Memory B cell (primary cell): ENCODE measurements at regions not wholly inside any gene's neighbourhood (a gene's known extent, or its start where the extent isn't known, plus 50 kb on each side); places are given as distances from the start of the nearest gene placed in this dataset.
A peak's percentile ranks its signal among the peaks of the same experiment; 100 is the strongest.

Source experiments
- ATAC-seq: fragments of 150-1000 bp; cut with Tn5 transposase; 2 replicates; pipeline ENCODE4 v1.10.0; 2021; ENCODE audit warnings: low read depth, mild to moderate bottlenecking, moderate library complexity
- DNase-seq, 2 donors: peaks; one replicate each; pipeline ENCODE4 v3.0.0; 2022; ENCODE audit warnings: low spot score in 2 of 2
- H3K27ac Mint-ChIP-seq: one replicate; pipeline ENCODE4 v1.8.0; 2022; ENCODE audit warnings: mild to moderate bottlenecking, moderate library complexity, mixed read lengths
- H3K27me3 Mint-ChIP-seq: one replicate; pipeline ENCODE4 v1.8.0; 2022; ENCODE audit warnings: mixed read lengths
- H3K36me3 Mint-ChIP-seq: one replicate; pipeline ENCODE4 v1.8.0; 2022; ENCODE audit warnings: mild to moderate bottlenecking, mixed read lengths
- H3K4me1 Mint-ChIP-seq: one replicate; pipeline ENCODE4 v1.8.0; 2022; ENCODE audit warnings: mixed read lengths
- H3K4me3 Mint-ChIP-seq: one replicate; pipeline ENCODE4 v1.8.0; 2022; ENCODE audit warnings: mild to moderate bottlenecking, moderate library complexity, mixed read lengths
- H3K9me3 Mint-ChIP-seq: one replicate; pipeline ENCODE4 v1.8.0; 2022; ENCODE audit warnings: mixed read lengths

DNA sequence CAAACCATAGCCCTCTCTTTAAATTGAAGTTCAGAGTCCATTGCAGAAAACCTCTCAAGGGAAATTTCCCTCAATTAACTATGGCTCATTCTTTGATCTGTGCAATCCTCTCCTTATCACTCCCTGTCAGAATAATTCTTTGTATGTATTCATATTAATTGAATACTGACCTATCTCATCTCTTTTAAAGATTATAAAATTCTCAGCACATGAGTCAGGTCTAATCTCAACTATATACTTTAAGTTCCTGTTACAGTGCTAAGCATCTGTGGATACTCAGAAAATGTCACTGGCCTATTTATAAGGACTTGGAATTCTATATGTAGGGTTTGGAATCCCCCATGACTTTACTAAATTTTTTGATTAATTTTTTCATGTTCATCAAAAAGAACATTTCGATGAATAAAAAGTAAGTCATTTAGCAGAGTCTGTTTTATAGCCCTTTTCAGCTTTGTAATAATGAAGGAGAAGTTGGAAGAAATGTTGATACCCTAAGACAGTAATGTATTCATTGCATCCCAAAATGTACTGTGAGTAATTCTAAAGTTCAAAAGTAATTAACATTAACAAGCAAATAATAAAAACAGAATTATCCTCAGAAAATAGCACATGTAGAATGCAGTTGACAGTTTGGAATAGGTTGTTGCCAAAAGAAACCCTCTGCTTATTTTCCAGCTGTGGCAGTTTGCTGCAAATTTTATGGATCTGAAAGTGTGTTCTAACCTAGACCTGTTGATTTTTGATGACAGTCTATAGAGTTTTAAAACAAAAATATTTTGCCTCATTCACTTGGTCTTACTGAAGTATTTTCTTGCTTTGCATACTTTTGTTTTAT, 503.4 kb upstream of the CBLB start:
- Mint-ChIP-seq H3K4me1 (peaks cover 2% of the 10 kb centered on the region), H3K36me3 (no peaks in the 10 kb centered on the region), H3K4me3 (no peak overlapping the region), H3K9me3 (no peaks in the 10 kb centered on the region), H3K27ac (no peak overlapping the region), H3K27me3 (no peaks in the 10 kb centered on the region)
- ATAC-seq (no peak), DNase-seq (no peak)

DNA sequence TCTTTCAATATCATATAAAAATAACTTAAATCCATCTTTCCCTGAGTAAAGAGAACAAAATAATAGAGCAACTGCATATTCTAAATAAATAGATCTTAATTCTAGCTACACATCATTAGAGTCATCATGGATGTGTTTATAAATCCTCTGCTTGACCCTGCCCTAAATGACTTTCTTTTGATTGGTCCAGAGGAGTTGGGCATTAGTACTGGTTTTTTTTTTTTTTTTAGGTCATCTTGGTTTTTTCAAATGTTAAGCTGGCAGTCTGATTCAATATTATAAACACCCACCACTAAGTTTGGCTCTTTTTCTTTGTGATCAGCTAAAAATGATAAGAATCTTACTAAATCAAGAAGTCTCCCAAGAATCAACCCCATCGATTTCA, 504.0 kb upstream of the CBLB start:
- Mint-ChIP-seq H3K27ac (no peak overlapping the region), H3K27me3 (no peaks in the 10 kb centered on the region), H3K4me1 (peaks cover 4% of the 10 kb centered on the region), H3K36me3 (no peaks in the 10 kb centered on the region), H3K4me3 (no peak overlapping the region), H3K9me3 (no peaks in the 10 kb centered on the region)
- ATAC-seq (no peak), DNase-seq (no peak)

DNA sequence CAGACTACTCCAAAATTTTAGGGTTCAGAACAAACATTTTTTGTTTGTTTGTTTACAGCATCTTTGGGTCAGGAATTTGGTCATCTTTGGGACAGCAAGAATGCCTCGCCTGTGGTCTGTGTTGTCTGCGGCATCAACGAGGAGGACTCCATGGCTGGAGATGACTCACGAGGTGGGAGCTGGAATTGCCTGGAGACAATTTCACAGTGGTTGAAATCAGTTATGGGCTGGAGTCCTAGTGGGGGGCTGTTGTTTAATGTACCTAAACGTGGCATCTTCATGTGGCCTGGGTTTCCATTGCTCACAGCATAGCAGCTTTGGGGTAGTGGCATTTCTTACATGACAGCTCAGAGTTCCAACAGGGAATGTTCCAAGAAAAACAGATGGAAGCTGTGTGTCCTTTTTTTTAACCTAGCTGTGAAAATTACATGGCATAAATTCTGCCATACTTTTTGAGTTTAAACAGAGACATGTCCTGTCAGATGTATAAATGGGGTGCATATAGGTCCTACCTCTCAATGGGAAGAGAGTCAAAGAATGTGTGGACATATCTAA, 507.3 kb upstream of the CBLB start:
- DNase-seq (no peak), ATAC-seq (no peak)
- no peaks in the 10 kb centered on the region for H3K9me3 Mint-ChIP-seq
- H3K27ac Mint-ChIP-seq, result no peak overlapping the region
- H3K4me3 Mint-ChIP-seq, result no peak overlapping the region
- H3K4me1 Mint-ChIP-seq, result peaks cover 4% of the 10 kb centered on the region
- no peaks in the 10 kb centered on the region for H3K27me3 Mint-ChIP-seq
- H3K36me3 Mint-ChIP-seq, result no peaks in the 10 kb centered on the region

DNA sequence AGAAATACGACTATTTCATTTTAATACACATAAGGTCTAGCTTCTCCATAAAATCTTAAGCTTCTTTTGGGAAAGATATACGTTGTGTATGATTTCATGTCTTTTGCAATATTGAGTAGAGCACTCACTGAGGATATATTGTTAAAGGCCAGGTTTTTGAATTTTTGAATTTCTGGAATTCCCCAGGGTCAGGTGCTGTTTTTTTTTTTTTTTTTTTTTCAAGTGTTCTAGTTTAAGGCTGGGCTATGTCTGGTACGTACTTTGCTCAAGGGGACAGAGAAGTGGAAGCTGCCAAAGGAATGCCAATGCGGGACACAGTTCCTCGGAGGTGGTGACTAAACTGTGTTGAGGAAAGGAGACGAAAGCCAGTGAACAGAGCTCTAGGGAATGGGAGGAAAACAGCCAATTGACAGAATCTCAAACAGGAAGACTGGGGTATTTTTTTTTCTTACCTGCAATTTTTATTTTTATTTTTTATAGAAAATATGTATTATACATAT, 510.5 kb upstream of the CBLB start:
- H3K4me1 Mint-ChIP-seq, result peaks cover 4% of the 10 kb centered on the region
- DNase-seq (no peak), ATAC-seq (no peak)
- no peaks in the 10 kb centered on the region for H3K36me3 Mint-ChIP-seq
- no peak overlapping the region for H3K27ac Mint-ChIP-seq
- no peaks in the 10 kb centered on the region for H3K27me3 Mint-ChIP-seq
- H3K9me3 Mint-ChIP-seq, result no peaks in the 10 kb centered on the region
- no peak overlapping the region for H3K4me3 Mint-ChIP-seq

DNA sequence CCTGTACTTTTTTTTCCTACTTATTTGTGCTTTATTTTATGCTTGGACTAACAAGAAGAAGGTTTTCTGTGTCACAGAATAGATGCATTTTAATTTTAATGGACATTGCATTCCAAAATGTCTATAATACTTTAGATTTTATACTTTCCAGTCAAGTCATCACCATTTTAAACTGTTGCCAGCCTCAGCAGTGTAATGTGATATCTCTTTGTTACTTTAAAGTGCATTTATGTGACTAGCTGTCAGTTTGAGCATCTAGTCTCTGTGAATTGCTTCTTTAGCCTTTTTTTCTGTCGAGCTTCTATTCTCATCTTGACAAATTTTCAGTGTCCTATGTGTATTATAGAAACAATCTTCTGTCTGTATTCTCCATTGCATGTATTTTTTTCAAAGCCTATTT, 511.4 kb upstream of the CBLB start:
- H3K4me3 Mint-ChIP-seq, result no peak overlapping the region
- DNase-seq, result no peak
- H3K36me3 Mint-ChIP-seq, result no peaks in the 10 kb centered on the region
- no peak for ATAC-seq
- H3K27ac Mint-ChIP-seq, result no peak overlapping the region
- no peaks in the 10 kb centered on the region for H3K27me3 Mint-ChIP-seq
- H3K9me3 Mint-ChIP-seq, result no peaks in the 10 kb centered on the region
- peaks cover 4% of the 10 kb centered on the region for H3K4me1 Mint-ChIP-seq

DNA sequence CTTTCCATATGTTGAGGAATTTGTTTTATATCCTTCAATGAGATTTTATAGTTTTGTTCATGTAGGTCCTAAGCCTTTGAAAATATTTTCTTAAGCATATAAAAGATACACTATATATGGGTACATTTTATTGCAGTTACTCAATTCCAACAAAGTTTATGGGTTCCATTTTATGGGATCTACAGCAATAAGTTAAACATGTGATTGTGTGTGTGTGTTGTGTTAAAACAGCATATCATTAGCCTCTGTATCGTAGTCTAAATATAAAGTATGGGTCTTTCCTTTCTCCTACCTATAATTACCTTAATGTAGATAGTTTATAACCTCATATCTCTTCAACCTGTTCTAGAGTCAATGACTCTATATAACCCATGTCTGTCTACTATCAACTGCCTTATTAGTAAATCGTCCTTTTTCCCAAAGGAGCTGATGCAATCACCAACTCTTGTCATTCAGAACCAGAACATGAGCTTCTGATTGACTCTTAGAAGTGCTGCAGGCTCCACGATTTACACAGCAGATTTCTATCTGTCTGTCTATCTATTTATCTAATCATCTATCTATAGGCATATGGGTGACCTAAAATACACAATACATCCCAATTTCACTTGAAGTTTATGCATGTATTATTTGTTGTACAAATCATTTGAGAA, 512.6 kb upstream of the CBLB start:
- peaks cover 2% of the 10 kb centered on the region for H3K36me3 Mint-ChIP-seq
- peaks cover 8% of the 10 kb centered on the region for H3K4me1 Mint-ChIP-seq
- H3K27ac Mint-ChIP-seq, result no peak overlapping the region
- peaks cover 4% of the 10 kb centered on the region for H3K9me3 Mint-ChIP-seq
- no peak for DNase-seq
- no peak for ATAC-seq
- H3K4me3 Mint-ChIP-seq, result no peak overlapping the region
- H3K27me3 Mint-ChIP-seq, result no peaks in the 10 kb centered on the region

DNA sequence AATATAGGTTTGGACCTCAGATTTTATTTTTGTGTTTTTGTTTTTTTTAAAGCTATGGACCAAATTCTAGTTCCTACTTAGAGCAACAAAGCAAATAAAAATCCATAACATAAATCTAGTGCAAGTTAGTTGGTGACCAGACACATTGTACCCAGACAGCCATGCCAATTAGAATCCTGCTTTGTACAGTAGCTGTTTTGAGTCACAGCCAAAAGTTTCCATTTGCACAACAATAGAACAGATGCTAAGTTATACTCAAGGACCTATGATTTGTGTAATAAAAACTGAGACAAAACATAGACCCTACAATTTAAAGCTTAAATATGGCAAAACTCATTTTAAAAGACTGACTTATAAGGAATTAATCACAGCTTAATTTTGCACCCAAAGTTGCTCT, 513.1 kb upstream of the CBLB start:
- DNase-seq (no peak), ATAC-seq (no peak)
- H3K4me3 Mint-ChIP-seq, result no peak overlapping the region
- H3K36me3 Mint-ChIP-seq, result peaks cover 2% of the 10 kb centered on the region
- no peak overlapping the region for H3K27ac Mint-ChIP-seq
- H3K27me3 Mint-ChIP-seq, result no peaks in the 10 kb centered on the region
- peaks cover 4% of the 10 kb centered on the region for H3K9me3 Mint-ChIP-seq
- H3K4me1 Mint-ChIP-seq, result peaks cover 8% of the 10 kb centered on the region

DNA sequence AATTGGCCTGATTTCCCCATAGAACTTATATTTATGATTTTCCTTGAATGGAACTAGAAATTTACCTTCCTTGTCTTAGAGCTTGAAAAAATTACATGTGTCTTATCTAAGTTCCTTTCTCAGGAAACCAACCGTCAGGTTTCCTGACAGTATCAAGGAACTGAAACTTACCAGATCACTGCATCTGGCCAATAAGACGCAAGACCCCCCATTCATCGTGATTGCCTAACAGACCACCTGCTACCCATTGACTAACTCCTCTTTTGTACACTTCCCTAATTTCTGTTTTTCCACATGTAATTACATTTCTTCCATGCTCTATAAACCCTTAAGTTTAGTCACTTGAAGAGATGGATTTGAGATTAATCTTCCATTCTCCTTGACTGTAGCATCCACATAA, 517.2 kb upstream of the CBLB start:
- peak in 1 of 2 donors; percentile 5 for DNase-seq
- Mint-ChIP-seq H3K4me1 (peaks cover 10% of the 10 kb centered on the region), H3K27me3 (no peaks in the 10 kb centered on the region), H3K9me3 (peaks cover 4% of the 10 kb centered on the region), H3K36me3 (peaks cover 2% of the 10 kb centered on the region), H3K4me3 (no peak overlapping the region), H3K27ac (peak overlapping the region; percentile 14)
- peak; percentile 95 for ATAC-seq

DNA sequence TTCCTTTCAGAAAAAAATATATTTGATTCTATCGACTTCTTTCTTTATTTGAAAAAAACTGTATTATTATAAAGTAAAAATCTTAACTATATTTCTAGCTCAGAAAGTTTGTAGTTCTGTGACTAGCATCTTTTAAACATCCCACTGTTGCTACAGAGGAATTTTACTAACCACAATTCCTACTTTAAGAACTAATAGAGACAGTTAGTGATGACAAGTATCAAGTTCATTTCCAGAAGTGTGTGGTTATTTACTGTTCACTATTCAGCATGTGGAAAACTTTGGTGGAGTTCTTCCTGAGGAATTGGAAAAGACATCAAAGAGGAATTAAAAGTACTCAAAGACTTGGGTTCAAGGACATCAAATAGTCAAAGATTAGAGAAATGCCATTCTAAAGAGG, 524.1 kb upstream of the CBLB start:
- no peak overlapping the region for H3K27ac Mint-ChIP-seq
- H3K9me3 Mint-ChIP-seq, result no peaks in the 10 kb centered on the region
- no peak for DNase-seq
- no peaks in the 10 kb centered on the region for H3K36me3 Mint-ChIP-seq
- no peak for ATAC-seq
- no peaks in the 10 kb centered on the region for H3K27me3 Mint-ChIP-seq
- H3K4me3 Mint-ChIP-seq, result no peak overlapping the region
- peaks cover 4% of the 10 kb centered on the region for H3K4me1 Mint-ChIP-seq

DNA sequence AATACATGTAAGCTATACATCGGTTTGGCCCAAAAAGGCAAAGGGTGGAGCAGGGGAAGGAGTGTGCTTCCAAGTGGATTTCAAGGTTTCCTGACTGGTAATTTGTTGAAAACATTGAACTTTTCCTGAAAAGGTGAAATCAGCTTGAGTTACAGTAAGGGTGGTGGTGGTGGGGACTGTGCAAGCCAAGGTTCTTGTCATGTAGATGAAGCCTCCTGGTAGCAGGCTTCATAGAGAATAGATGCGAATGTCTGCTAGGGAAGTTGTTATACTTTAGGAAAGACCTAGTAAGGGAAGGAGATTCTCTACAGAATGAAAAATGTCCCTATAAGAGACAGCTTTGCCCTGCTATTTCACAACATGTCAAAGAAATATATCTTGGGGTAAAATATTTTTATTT, 528.2 kb upstream of the CBLB start:
- H3K27me3 Mint-ChIP-seq, result no peaks in the 10 kb centered on the region
- ATAC-seq (no peak), DNase-seq (no peak)
- H3K4me3 Mint-ChIP-seq, result no peak overlapping the region
- no peaks in the 10 kb centered on the region for H3K4me1 Mint-ChIP-seq
- no peak overlapping the region for H3K27ac Mint-ChIP-seq
- no peaks in the 10 kb centered on the region for H3K9me3 Mint-ChIP-seq
- no peaks in the 10 kb centered on the region for H3K36me3 Mint-ChIP-seq

DNA sequence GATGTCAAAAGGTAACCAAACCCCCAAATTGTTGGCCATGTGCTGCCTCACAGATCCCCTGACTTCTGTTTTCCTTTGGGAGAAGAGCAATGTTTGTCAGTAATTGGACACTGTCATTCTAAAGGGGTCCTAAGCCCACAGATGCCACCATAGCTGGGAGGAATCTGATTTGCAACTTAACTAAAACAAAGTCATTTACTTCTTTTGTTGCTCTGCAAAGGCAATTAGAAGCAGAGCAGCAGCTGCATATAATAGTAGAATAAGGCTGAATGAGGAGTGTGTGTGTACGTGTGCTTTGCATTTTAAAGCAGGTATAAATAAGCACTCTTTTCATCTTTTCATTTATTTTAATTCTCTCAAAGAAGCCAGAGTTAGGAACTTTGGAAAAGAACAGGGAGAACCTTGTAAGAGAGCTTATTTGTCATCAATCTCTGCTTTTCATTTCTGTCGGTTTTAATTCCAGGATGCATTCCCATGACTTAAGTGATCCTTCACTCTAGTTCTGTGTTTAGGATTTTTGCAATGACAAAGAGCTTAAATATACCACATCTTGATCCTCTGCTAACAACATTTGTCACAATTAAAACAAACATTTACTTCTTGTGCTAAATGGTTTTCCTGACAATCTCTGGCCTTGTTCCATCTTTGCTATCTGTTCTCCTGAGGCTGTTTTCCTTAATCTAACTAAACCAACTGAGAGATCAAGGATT, 530.2 kb upstream of the CBLB start:
- H3K36me3 Mint-ChIP-seq, result no peaks in the 10 kb centered on the region
- no peaks in the 10 kb centered on the region for H3K4me1 Mint-ChIP-seq
- no peak overlapping the region for H3K4me3 Mint-ChIP-seq
- H3K9me3 Mint-ChIP-seq, result no peaks in the 10 kb centered on the region
- H3K27ac Mint-ChIP-seq, result no peak overlapping the region
- no peaks in the 10 kb centered on the region for H3K27me3 Mint-ChIP-seq
- DNase-seq (no peak), ATAC-seq (no peak)

DNA sequence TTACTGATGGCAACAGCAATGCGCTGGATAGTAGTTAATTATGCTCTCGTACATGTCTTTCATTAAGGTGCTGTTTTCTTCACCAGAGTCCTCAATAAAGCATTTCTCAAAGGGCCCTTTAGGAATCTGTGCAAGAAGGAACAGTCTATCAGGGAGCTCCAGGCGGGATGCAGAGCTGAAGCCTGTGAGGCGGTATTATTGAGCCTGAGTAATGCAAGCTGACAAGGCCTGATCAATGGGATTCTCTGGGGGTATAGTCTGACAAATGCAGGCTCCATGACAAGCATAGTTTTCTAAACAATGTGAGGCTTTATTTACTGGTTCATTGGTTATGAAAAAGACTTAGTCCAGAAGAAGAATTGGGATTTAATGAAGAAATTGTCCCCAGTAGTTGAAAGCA, 530.9 kb upstream of the CBLB start:
- Mint-ChIP-seq H3K9me3 (no peaks in the 10 kb centered on the region), H3K27me3 (no peaks in the 10 kb centered on the region), H3K4me1 (peaks cover 4% of the 10 kb centered on the region), H3K27ac (no peak overlapping the region), H3K36me3 (no peaks in the 10 kb centered on the region), H3K4me3 (no peak overlapping the region)
- DNase-seq (no peak), ATAC-seq (no peak)

DNA sequence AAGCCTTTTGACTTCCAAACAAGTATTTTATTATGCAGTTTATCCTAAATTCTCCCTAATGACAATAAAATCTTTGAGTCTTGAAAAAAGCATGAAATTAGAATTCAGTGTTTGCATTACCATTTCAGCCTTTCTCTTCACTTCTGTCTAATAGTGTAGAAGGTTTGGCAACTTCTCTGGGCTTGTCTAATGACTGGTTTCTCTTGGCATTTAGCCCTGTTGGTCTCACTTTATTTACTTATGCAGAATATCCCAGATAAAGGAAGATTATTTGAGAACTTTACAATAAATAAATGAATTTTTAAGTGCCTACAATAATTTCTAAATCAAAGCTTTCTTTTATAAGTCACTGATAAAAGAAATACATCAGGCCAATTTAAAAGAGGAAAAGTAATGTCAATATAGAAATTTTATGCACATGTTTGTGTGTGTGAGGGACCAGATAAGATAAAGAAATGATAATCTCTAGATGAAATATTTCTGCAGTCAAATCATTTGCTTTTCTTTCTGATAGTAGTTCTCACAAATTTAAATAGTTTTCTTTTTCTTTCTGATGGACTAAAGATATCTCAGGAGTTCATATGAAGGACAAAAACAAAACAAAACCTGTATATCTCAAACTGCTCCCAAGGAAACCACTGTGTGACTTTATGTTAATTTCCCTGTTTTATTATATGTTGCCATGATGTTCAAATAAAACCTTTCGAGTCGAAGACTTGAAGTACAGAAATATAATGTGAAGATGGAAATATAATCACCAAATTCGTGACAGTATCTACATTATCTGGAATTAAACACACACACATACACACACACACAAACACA, 533.1 kb upstream of the CBLB start:
- Mint-ChIP-seq H3K36me3 (no peaks in the 10 kb centered on the region), H3K9me3 (no peaks in the 10 kb centered on the region), H3K27ac (no peak overlapping the region), H3K4me1 (peaks cover 4% of the 10 kb centered on the region), H3K4me3 (no peak overlapping the region), H3K27me3 (no peaks in the 10 kb centered on the region)
- no peak for ATAC-seq
- DNase-seq, result no peak
